ENCODE measurements at regions not wholly inside any gene's neighbourhood (a gene's known extent, or its start where the extent isn't known, plus 50 kb on each side); places are given as distances from the start of the nearest gene placed in this dataset.

DNA sequence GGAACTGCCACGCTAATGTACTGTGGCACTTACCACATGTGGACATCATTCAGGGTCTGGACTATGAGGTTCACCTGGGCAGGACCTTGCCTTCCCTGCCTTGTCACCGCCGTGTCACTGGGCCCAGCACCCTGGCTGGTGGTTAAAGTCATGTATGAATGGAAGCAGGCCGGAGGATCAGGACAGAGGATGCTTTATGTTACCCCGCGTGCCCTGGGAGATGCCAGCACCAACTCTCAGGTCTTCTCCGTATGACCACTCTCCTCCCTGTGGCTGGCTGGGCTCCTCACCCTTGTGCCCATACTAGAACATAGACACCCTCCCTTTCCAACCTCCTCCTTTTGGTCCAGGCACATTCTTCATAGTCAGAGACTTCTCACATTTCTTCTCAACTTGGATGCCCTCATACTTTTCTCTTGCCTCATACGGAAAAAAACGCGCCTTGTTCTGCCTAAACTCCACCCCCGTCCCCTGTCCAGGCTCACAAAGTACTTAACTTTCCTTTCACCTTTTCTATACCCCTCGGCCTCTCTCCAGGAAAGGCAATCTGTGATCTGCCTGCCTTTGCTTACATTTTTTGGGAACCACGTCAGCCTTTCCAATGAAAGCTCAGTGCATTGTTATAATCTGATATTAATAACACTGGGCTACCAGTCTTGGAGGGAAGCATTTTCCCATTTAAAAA, 240.0 kb downstream of the TEX36 start:
- no peaks in the 10 kb centered on the region for H3K27me3 Mint-ChIP-seq
- no peaks in the 10 kb centered on the region for H3K36me3 Mint-ChIP-seq
- peaks cover 5% of the 10 kb centered on the region for H3K9me3 Mint-ChIP-seq
- no peak overlapping the region for H3K4me3 Mint-ChIP-seq
- H3K27ac Mint-ChIP-seq: no peak overlapping the region
- DNase-seq: no peak
- CTCF ChIA-PET: no interaction called here
- no peaks in the 10 kb centered on the region for H3K4me1 Mint-ChIP-seq

- Mint-ChIP-seq H3K36me3 (no peaks in the 10 kb centered on the region), H3K4me1 (no peaks in the 10 kb centered on the region), H3K9me3 (peaks cover 5% of the 10 kb centered on the region), H3K27ac (no peak overlapping the region), H3K27me3 (no peaks in the 10 kb centered on the region), H3K4me3 (no peak overlapping the region)
- CTCF ChIA-PET: no interaction called here
- DNase-seq: no peak
Measured at GRCh38 chr10:125441151-125441550, 241.8 kb downstream of the TEX36 start.

GRCh38 chr10:125431149-125431548, 251.8 kb downstream of the TEX36 start:
- Mint-ChIP-seq H3K9me3 (peaks cover 5% of the 10 kb centered on the region), H3K4me1 (no peaks in the 10 kb centered on the region), H3K4me3 (no peak overlapping the region), H3K36me3 (no peaks in the 10 kb centered on the region), H3K27ac (no peak overlapping the region), H3K27me3 (no peaks in the 10 kb centered on the region)
- CTCF ChIA-PET: no interaction called here
- no peak for DNase-seq

- H3K27ac Mint-ChIP-seq: no peak overlapping the region
- no peak overlapping the region for H3K4me3 Mint-ChIP-seq
- DNase-seq: no peak
- H3K36me3 Mint-ChIP-seq: no peaks in the 10 kb centered on the region
- peaks cover 5% of the 10 kb centered on the region for H3K9me3 Mint-ChIP-seq
- H3K27me3 Mint-ChIP-seq: no peaks in the 10 kb centered on the region
- no peaks in the 10 kb centered on the region for H3K4me1 Mint-ChIP-seq
- CTCF ChIA-PET: no interaction called here
Measured at GRCh38 chr10:125428054-125428453, 254.9 kb downstream of the TEX36 start.

GRCh38 chr10:125424191-125424847, 258.6 kb downstream of the TEX36 start:
- CTCF ChIA-PET: no interaction called here
- Mint-ChIP-seq H3K27ac (no peak overlapping the region), H3K4me1 (no peaks in the 10 kb centered on the region), H3K36me3 (no peaks in the 10 kb centered on the region), H3K27me3 (no peaks in the 10 kb centered on the region), H3K9me3 (peaks cover 7% of the 10 kb centered on the region), H3K4me3 (no peak overlapping the region)
- DNase-seq: no peak

DNA sequence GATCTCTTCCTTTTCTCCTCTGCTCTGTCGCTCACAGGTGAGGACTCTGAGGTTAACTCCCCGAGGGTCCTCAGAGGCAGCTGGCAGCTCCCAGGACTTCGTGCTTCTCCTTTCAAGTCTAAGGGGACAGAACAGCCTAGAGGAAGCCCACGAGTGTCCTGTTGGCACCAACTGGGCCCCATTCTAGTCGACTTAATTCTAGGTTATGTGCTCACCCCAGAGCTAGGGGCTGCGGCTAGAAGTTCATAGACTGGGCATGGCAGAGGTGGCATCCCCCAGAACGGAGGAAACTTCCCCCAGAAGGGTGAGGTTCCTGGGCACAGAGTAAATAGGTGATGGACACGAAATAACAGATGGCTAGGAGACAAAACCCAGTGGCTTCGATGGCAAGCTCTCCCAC, 259.4 kb downstream of the TEX36 start:
- no peak for DNase-seq
- no peaks in the 10 kb centered on the region for H3K27me3 Mint-ChIP-seq
- H3K4me3 Mint-ChIP-seq: no peak overlapping the region

GRCh38 chr10:125419831-125420230, 259.5 kb upstream of the CTBP2 start:
- DNase-seq: no peak

More for the DNA sequence above, 259.4 kb downstream of the TEX36 start:
- no peaks in the 10 kb centered on the region for H3K36me3 Mint-ChIP-seq
- no peak overlapping the region for H3K27ac Mint-ChIP-seq
- H3K9me3 Mint-ChIP-seq: peaks cover 7% of the 10 kb centered on the region
- CTCF ChIA-PET: no interaction called here
- H3K4me1 Mint-ChIP-seq: no peaks in the 10 kb centered on the region

DNA sequence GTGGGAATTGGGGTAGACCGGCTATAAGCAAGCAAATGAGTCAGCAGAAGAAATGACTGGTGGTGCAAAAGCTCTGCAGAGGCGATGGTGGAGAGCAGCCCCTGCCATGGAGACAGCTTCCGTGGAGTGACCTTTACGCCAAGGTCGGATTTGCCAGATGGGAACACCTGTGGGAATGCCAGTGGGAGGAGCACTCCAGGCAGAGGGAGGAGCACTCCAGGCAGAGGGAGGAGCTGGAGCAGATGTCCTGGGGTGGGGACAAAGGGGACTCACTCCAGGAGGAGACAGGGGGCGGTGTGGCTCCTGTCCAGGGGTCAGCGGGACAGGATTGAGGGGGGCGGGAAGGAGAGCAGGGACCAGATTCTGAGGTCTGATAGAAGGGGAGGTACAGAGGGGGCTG, 258.8 kb upstream of the CTBP2 start:
- no peak overlapping the region for H3K27ac Mint-ChIP-seq
- no peak for DNase-seq
- no peaks in the 10 kb centered on the region for H3K27me3 Mint-ChIP-seq
- H3K4me1 Mint-ChIP-seq: no peaks in the 10 kb centered on the region
- CTCF ChIA-PET: no interaction called here
- no peaks in the 10 kb centered on the region for H3K36me3 Mint-ChIP-seq
- H3K9me3 Mint-ChIP-seq: peaks cover 8% of the 10 kb centered on the region
- no peak overlapping the region for H3K4me3 Mint-ChIP-seq

More at GRCh38 chr10:125419831-125420230, 259.5 kb upstream of the CTBP2 start:
- Mint-ChIP-seq H3K27ac (no peak overlapping the region), H3K4me1 (no peaks in the 10 kb centered on the region), H3K36me3 (no peaks in the 10 kb centered on the region), H3K4me3 (no peak overlapping the region), H3K9me3 (peaks cover 8% of the 10 kb centered on the region), H3K27me3 (no peaks in the 10 kb centered on the region)
- CTCF ChIA-PET: no interaction called here

DNA sequence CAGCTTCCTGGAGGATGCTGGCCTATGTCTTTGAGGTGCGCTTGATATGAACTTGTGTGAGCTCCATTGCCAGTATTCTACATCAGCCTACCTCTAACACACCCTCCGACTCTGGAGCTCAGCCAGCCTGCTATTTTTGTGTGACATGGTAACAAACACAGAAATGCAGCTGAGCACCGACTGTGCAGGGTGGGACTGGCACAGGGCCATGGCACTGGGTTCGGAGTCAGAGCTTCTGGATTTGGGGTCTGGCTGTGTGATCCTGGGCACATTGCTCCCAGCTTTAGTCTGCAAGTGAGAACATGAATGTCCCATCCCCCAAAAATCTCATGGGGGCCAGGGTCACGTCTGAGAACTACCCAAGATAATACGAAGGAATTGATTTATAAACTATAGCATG, 257.2 kb upstream of the CTBP2 start:
- Mint-ChIP-seq H3K4me3 (no peak overlapping the region), H3K36me3 (no peaks in the 10 kb centered on the region), H3K27ac (no peak overlapping the region), H3K27me3 (no peaks in the 10 kb centered on the region), H3K9me3 (peaks cover 5% of the 10 kb centered on the region), H3K4me1 (no peaks in the 10 kb centered on the region)
- CTCF ChIA-PET: no interaction called here
- DNase-seq: no peak

DNA sequence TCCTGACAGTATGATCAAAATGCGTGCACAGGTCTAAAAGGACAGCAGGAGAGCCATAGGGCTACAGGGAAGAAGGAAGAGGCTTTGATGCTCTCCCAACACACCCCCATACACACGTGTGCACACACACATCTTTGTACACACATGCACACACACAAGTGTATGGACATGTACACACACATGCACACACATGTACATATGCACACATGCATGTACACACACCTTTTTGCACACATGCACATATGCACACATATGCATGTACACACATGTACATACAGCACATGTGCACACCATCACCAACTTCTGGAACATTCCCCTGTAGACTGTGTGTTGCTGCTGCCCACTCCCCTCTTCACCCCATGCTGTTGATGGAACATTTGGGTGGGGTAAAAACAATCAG, 255.6 kb upstream of the CTBP2 start:
- Mint-ChIP-seq H3K9me3 (peaks cover 5% of the 10 kb centered on the region), H3K4me1 (no peaks in the 10 kb centered on the region), H3K27me3 (no peaks in the 10 kb centered on the region), H3K36me3 (no peaks in the 10 kb centered on the region), H3K27ac (no peak overlapping the region), H3K4me3 (no peak overlapping the region)
- DNase-seq: no peak
- CTCF ChIA-PET: no interaction called here

DNA sequence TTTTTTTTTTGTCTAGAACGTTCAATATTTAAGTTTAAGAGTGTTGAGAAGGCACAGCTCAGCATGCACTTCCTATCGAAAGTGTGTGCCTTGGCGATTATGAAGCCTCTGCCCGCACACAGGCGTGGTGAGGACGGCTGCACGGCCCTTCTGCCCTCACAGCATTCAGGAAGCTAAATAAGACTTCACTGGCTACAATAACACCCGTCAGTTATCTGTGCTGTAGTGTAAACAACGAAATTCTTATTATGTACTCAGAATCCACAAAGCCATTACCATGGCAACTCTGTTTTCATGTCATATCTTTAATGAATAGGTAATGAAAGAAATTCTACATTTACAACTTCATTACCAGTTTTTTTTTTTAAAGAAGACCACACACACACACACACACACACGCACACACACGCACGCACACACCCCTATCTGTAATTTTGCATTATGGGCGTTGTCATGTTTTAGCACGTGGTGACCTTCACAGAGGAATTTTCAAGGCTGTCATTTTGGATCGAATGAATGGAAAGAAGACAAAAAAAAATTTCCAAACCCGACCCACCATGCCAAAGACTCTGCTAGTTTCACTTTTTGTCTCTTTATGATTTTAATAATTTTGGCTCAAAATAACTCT, 254.8 kb upstream of the CTBP2 start:
- H3K27me3 Mint-ChIP-seq: no peaks in the 10 kb centered on the region
- CTCF ChIA-PET: no interaction called here

DNA sequence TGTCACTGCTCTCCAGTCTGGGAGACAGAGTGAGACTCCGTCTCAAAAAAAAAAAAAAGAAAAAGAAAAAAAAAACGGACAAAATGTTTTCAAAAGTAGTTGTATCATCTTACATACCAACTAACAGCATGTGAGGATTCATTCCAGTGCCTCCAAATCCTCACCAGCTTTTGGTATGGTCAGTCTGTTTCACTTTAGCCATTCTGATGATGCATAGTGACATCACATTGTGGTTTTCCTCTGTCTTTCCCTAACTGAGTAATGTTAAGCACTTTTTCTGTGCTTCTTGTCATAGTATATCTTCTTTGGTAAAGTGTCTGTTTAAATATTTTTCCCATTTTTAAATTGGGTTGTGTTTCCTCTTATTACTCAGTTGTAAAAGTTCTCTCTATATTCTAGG, 251.4 kb upstream of the CTBP2 start:
- no peak for DNase-seq

More for the DNA sequence above, 254.8 kb upstream of the CTBP2 start:
- no peaks in the 10 kb centered on the region for H3K4me1 Mint-ChIP-seq
- no peak overlapping the region for H3K27ac Mint-ChIP-seq
- H3K36me3 Mint-ChIP-seq: no peaks in the 10 kb centered on the region
- no peak overlapping the region for H3K4me3 Mint-ChIP-seq
- H3K9me3 Mint-ChIP-seq: peaks cover 5% of the 10 kb centered on the region
- DNase-seq: no peak

DNA sequence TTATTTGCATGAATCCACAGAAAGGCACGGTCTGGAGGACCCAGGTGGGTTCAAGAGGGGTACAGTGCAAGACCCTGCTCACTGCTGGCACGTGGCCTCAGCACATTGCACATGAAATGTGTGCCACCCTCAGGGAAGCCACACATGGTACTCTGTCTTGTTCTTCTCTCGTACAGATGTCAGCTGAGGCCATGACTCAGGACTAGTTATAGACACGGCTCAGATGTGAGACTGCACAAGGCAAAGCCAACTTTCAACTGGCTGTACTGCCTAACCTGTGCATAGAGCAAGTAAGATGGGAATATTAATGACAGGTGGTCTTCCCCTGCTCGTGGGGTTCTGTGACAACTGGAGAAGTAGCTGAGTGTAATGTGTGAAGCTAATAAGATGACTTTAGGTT, 249.4 kb upstream of the CTBP2 start:
- CTCF ChIA-PET: no interaction called here
- Mint-ChIP-seq H3K36me3 (no peaks in the 10 kb centered on the region), H3K9me3 (peaks cover 4% of the 10 kb centered on the region), H3K4me3 (no peak overlapping the region), H3K4me1 (no peaks in the 10 kb centered on the region), H3K27ac (no peak overlapping the region), H3K27me3 (no peaks in the 10 kb centered on the region)
- DNase-seq: no peak

More for the DNA sequence above, 251.4 kb upstream of the CTBP2 start:
- Mint-ChIP-seq H3K4me1 (no peaks in the 10 kb centered on the region), H3K36me3 (no peaks in the 10 kb centered on the region), H3K27me3 (no peaks in the 10 kb centered on the region), H3K27ac (no peak overlapping the region), H3K9me3 (peaks cover 9% of the 10 kb centered on the region), H3K4me3 (no peak overlapping the region)
- CTCF ChIA-PET: no interaction called here

GRCh38 chr10:125407557-125407956, 247.2 kb upstream of the CTBP2 start:
- CTCF ChIA-PET: no interaction called here
- H3K9me3 Mint-ChIP-seq: peaks cover 4% of the 10 kb centered on the region
- H3K4me3 Mint-ChIP-seq: no peak overlapping the region

DNA sequence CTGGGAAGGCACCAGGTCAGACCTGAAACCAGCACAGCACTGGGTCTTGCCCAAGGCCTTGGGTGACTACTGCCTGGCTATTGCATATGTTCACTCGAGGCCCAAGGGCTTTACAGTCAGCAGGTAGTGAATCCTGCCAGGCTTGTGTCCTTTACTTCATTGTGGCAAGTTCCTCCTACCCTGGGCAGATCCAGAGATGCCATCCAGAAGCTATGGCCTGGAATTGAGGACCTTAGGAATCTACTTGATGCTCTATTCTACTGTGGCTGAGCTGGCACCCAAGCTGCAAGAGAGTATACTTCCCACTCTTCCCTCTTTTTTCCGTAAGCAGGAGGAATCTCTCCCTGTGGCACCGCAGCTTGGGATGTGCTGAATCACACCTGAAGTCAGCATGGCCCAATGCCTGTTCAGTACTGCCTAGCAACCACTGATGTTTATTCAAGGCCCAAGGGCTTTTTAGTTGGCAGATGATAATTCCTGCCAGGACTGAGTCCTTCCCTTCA, 246.7 kb upstream of the CTBP2 start:
- CTCF ChIA-PET: no interaction called here
- Mint-ChIP-seq H3K36me3 (no peaks in the 10 kb centered on the region), H3K4me3 (no peak overlapping the region), H3K9me3 (peaks cover 4% of the 10 kb centered on the region), H3K27ac (no peak overlapping the region), H3K4me1 (no peaks in the 10 kb centered on the region), H3K27me3 (no peaks in the 10 kb centered on the region)
- no peak for DNase-seq

More at GRCh38 chr10:125407557-125407956, 247.2 kb upstream of the CTBP2 start:
- Mint-ChIP-seq H3K36me3 (no peaks in the 10 kb centered on the region), H3K4me1 (no peaks in the 10 kb centered on the region), H3K27ac (no peak overlapping the region), H3K27me3 (no peaks in the 10 kb centered on the region)
- DNase-seq: no peak

Data from activated naive CD4-positive, alpha-beta T cell treated with anti-CD3 and anti-CD28 coated beads, Interleukin-2, amount 10 ng/mL, durations not matched to agents 7 days and 5 days (primary cell).